HepG2 (cell line): ENCODE measurements at regions not wholly inside any gene's neighbourhood (a gene's known extent, or its start where the extent isn't known, plus 50 kb on each side); places are given as distances from the start of the nearest gene placed in this dataset.

Source experiments
- ATAC-seq: fragments of 200-7000 bp; cut with Tn5 transposase; 3 replicates; pipeline ENCODE4 v1.9.1; 2020; ENCODE audit warnings: mild to moderate bottlenecking, moderate library complexity
- BruUV-seq: library from RNA; stranded (reverse); fragments of 400-500 nt; replicated peaks from 2 replicates; lab custom pipeline; 2021; lab: Mats Ljungman, UMichigan
- CTCF ChIA-PET: fragments of 300-600 bp; formaldehyde crosslinking; extraction: SDS; loops from one replicate; lab custom pipeline; 2021; ENCODE audit warnings: low total read pairs, inconsistent platforms, low intra/inter-chr PET ratio; lab: Yijun Ruan, JAX
- POLR2A ChIA-PET: fragments of 350-600 bp; sonication (Branson Sonifier 250); formaldehyde crosslinking; loops from one replicate; lab custom pipeline; 2020; ENCODE audit warnings: antibody characterized with exemption, inconsistent platforms; lab: Yijun Ruan, JAX
- DNase-seq: peaks from one replicate; pipeline ENCODE4 v3.0.0-alpha.2; 2015; ENCODE audit warnings: low spot score
- FAIRE-seq: peaks from 3 replicates; lab custom pipeline; 2011; peaks lifted over from hg19 to GRCh38; lab: Jason Lieb, UNC
- H2AFZ ChIP-seq: one replicate; pipeline ENCODE4 v1.6.1; 2011; ENCODE audit warnings: low read length, inconsistent platforms
- H3K27ac ChIP-seq: fragments of 300-600 bp; 3 replicates; pipeline ENCODE4 v1.8.0; 2011; ENCODE audit warnings: mixed run types, mild to moderate bottlenecking, mixed read lengths, low read length, inconsistent platforms; ENCODE audit not compliant: insufficient read depth; ENCODE audit errors: extremely low read length
- H3K27me3 ChIP-seq, 2 experiments: fragments of 200-600 bp in 1 of 2; 2 replicates in 1 of 2; 3 replicates in 1 of 2; pipeline versions ENCODE4 v1.6.0 to v1.8.0; 2011; ENCODE audit warnings: low read length in 2 of 2, mild to moderate bottlenecking in 2 of 2, moderate library complexity in 2 of 2, inconsistent platforms in 1 of 2; ENCODE audit not compliant: insufficient read depth in 2 of 2, control insufficient read depth in 1 of 2
- H3K36me3 ChIP-seq, 2 experiments: fragments of 200-600 bp in 1 of 2; replicated peaks in 1 of 2; 2 replicates in 1 of 2; 3 replicates in 1 of 2; pipeline versions ENCODE4 v1.5.1 to v1.8.0; 2011; ENCODE audit warnings: low read length in 2 of 2, inconsistent platforms in 1 of 2; ENCODE audit not compliant: insufficient read depth in 2 of 2, control insufficient read depth in 1 of 2
- H3K4me1 ChIP-seq: 2 replicates; pipeline ENCODE4 v1.5.1; 2012; ENCODE audit warnings: low read length, inconsistent platforms; ENCODE audit not compliant: insufficient read depth
- H3K4me2 ChIP-seq: 2 replicates; pipeline ENCODE4 v1.6.0; 2011; ENCODE audit warnings: low read depth, low read length, inconsistent platforms
- H3K4me3 ChIP-seq, 3 experiments: fragments of 200-600 bp in 1 of 3; sonication (generic), shearing (Covaris generic) in 1 of 3; replicated peaks in 1 of 3; 2 replicates each; pipeline ENCODE4 v1.5.1; 2011 to 2016; ENCODE audit warnings: low read length in 3 of 3, inconsistent platforms in 2 of 3, low read depth in 2 of 3, mild to moderate bottlenecking in 2 of 3, control low read depth in 1 of 3, mixed read lengths in 1 of 3; ENCODE audit not compliant: insufficient read depth in 1 of 3
- H3K79me2 ChIP-seq: one replicate; pipeline ENCODE4 v1.6.1; 2011; ENCODE audit warnings: low read length, inconsistent platforms; ENCODE audit not compliant: insufficient read depth
- H3K9ac ChIP-seq: 2 replicates; pipeline ENCODE4 v1.6.0; 2011; ENCODE audit warnings: mild to moderate bottlenecking, low read depth, low read length, inconsistent platforms; ENCODE audit not compliant: insufficient read depth
- H3K9me3 ChIP-seq: 2 replicates; pipeline ENCODE4 v1.5.1; 2012; ENCODE audit warnings: mild to moderate bottlenecking, low read length
- H4K20me1 ChIP-seq: 2 replicates; pipeline ENCODE4 v1.6.0; 2011; ENCODE audit warnings: inconsistent platforms, mild to moderate bottlenecking, low read length, moderate library complexity; ENCODE audit not compliant: insufficient read depth
- ELF3 ChIP-seq: IDR thresholded peaks from 2 replicates; pipeline ENCODE4 v1.6.1; 2016; ENCODE audit warnings: missing genetic modification reagents, missing compliant biosample characterization
- GABPA ChIP-seq, 2 experiments: IDR thresholded peaks; 2 replicates each; pipeline ENCODE4 v1.6.1; 2011 to 2016; ENCODE audit warnings: low read depth in 2 of 2, low read length in 1 of 2, missing biosample characterization in 1 of 2, missing genetic modification characterization in 1 of 2
- HMG20A ChIP-seq: IDR thresholded peaks from 2 replicates; pipeline ENCODE4 v1.6.1; 2016; ENCODE audit warnings: borderline replicate concordance
- KDM1A ChIP-seq: IDR thresholded peaks from 2 replicates; pipeline ENCODE4 v1.6.1; 2016; ENCODE audit warnings: missing compliant biosample characterization
- MNT ChIP-seq: fragments of 450-650 bp; IDR thresholded peaks from 2 replicates; pipeline ENCODE4 v1.6.1; 2016
- MTA1 ChIP-seq: sonication (generic); formaldehyde crosslinking; IDR thresholded peaks from 2 replicates; pipeline ENCODE4 v1.4.0; 2020; ENCODE audit warnings: missing genetic modification reagents, mild to moderate bottlenecking, borderline replicate concordance
- RBFOX2 ChIP-seq: fragments of 200-400 bp; formaldehyde crosslinking; IDR thresholded peaks from 2 replicates; pipeline ENCODE4 v1.6.1; 2017; ENCODE audit warnings: low read depth, mild to moderate bottlenecking, low read length
- TAF1 ChIP-seq: sonication (generic); formaldehyde crosslinking; IDR thresholded peaks from 2 replicates; pipeline ENCODE4 v1.4.0; 2020; ENCODE audit warnings: missing genetic modification reagents
- ZNF224 ChIP-seq: sonication (generic); formaldehyde crosslinking; IDR thresholded peaks from 2 replicates; pipeline ENCODE4 v1.5.0; 2020; ENCODE audit warnings: mild to moderate bottlenecking, missing genetic modification reagents
- ZNF44 ChIP-seq: sonication (generic); formaldehyde crosslinking; IDR thresholded peaks from 2 replicates; pipeline ENCODE4 v1.5.1; 2020; ENCODE audit warnings: mild to moderate bottlenecking, missing genetic modification reagents
- ZNF879 ChIP-seq: sonication (generic); formaldehyde crosslinking; IDR thresholded peaks from 2 replicates; pipeline ENCODE4 v1.8.1; 2023; ENCODE audit warnings: missing genetic modification reagents
- WGBS: methylation state at CpG from one replicate; pipeline ENCODE4 v1.1.6; 2017; ENCODE audit warnings: low lambda C conversion rate; 5-methylcytosine and 5-hydroxymethylcytosine counted together
- in situ Hi-C: cut with HindIII; loops from 2 replicates; pipeline ENCODE4 v1.10.0; 2017; ENCODE audit warnings: low pct_unique_long_range_greater_than_20kb; ENCODE audit not compliant: extremely low pct_ligation_motif_present
- intact Hi-C: fragments of 100-400 bp; cut with micrococcal nuclease; formaldehyde crosslinking; loops from one replicate; pipeline ENCODE4 v1.10.0; 2022; ENCODE audit not compliant: unreplicated experiment
- TF ChIP-seq, protein P1 (sequence below): IDR thresholded peaks from 2 replicates; pipeline ENCODE4 v1.6.1; 2016; ENCODE audit warnings: low read depth, missing genetic modification reagents, missing compliant biosample characterization
- TF ChIP-seq, protein P2 (sequence below): sonication (generic); formaldehyde crosslinking; IDR thresholded peaks from 2 replicates; pipeline ENCODE4 v1.5.1; 2020; ENCODE audit warnings: missing genetic modification reagents, mild to moderate bottlenecking, borderline replicate concordance

- no peak overlapping the region for H3K4me2 ChIP-seq
- no peak overlapping the region for H3K27ac ChIP-seq
- TF ChIP-seq ZNF224 (CRISPR knock-in tag) (no peak), ZNF44 (no peak), HMG20A (CRISPR knock-in tag) (no peak), ZNF879 (CRISPR knock-in tag) (no peak), ELF3 (no peak), GABPA (IDR thresholded peaks at IDR 0.05; ENCODE audit: low read depth, low read length) (no peak), GABPA (CRISPR knock-in tag; IDR thresholded peaks at IDR 0.05; ENCODE audit: low read depth) (no peak), MNT (no peak), RBFOX2 (no peak), MTA1 (CRISPR knock-in tag) (no peak), TAF1 (no peak), KDM1A (CRISPR knock-in tag) (no peak)
- TF ChIP-seq, protein P1, sequence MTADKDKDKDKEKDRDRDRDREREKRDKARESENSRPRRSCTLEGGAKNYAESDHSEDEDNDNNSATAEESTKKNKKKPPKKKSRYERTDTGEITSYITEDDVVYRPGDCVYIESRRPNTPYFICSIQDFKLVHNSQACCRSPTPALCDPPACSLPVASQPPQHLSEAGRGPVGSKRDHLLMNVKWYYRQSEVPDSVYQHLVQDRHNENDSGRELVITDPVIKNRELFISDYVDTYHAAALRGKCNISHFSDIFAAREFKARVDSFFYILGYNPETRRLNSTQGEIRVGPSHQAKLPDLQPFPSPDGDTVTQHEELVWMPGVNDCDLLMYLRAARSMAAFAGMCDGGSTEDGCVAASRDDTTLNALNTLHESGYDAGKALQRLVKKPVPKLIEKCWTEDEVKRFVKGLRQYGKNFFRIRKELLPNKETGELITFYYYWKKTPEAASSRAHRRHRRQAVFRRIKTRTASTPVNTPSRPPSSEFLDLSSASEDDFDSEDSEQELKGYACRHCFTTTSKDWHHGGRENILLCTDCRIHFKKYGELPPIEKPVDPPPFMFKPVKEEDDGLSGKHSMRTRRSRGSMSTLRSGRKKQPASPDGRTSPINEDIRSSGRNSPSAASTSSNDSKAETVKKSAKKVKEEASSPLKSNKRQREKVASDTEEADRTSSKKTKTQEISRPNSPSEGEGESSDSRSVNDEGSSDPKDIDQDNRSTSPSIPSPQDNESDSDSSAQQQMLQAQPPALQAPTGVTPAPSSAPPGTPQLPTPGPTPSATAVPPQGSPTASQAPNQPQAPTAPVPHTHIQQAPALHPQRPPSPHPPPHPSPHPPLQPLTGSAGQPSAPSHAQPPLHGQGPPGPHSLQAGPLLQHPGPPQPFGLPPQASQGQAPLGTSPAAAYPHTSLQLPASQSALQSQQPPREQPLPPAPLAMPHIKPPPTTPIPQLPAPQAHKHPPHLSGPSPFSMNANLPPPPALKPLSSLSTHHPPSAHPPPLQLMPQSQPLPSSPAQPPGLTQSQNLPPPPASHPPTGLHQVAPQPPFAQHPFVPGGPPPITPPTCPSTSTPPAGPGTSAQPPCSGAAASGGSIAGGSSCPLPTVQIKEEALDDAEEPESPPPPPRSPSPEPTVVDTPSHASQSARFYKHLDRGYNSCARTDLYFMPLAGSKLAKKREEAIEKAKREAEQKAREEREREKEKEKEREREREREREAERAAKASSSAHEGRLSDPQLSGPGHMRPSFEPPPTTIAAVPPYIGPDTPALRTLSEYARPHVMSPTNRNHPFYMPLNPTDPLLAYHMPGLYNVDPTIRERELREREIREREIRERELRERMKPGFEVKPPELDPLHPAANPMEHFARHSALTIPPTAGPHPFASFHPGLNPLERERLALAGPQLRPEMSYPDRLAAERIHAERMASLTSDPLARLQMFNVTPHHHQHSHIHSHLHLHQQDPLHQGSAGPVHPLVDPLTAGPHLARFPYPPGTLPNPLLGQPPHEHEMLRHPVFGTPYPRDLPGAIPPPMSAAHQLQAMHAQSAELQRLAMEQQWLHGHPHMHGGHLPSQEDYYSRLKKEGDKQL (CRISPR knock-in tag) = no peak
- TF ChIP-seq, protein P2, sequence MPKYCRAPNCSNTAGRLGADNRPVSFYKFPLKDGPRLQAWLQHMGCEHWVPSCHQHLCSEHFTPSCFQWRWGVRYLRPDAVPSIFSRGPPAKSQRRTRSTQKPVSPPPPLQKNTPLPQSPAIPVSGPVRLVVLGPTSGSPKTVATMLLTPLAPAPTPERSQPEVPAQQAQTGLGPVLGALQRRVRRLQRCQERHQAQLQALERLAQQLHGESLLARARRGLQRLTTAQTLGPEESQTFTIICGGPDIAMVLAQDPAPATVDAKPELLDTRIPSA (CRISPR knock-in tag) = no peak
- intact Hi-C loops = no loop called here
- DNase-seq (no peak), FAIRE-seq (no peak), ATAC-seq (no peak)
- no peak overlapping the region for H3K4me3 ChIP-seq
- H3K36me3 ChIP-seq = no peaks in the 10 kb centered on the region
- no TSS peak for BruUV-seq
- CTCF ChIA-PET = no interaction called here
- no peaks in the 10 kb centered on the region for H3K9me3 ChIP-seq
- no peak overlapping the region for H2AFZ ChIP-seq
- POLR2A ChIA-PET = no interaction called here
- in situ Hi-C loops = no loop called here
- no peaks in the 10 kb centered on the region for H4K20me1 ChIP-seq
- H3K79me2 ChIP-seq = no peaks in the 10 kb centered on the region
- H3K9ac ChIP-seq = no peak overlapping the region
- H3K4me1 ChIP-seq = no peaks in the 10 kb centered on the region
- no peaks in the 10 kb centered on the region for H3K27me3 ChIP-seq
- WGBS = 0% methylated on average over 1 of the region's 1 CpG
These were observed 266.9 kb upstream of the DSEL start for GRCh38 chr18:67783196-67783946.
